C1 segment of cervical spinal cord (tissue), 14 donors: ENCODE measurements at regions not wholly inside any gene's neighbourhood (a gene's known extent, or its start where the extent isn't known, plus 50 kb on each side); places are given as distances from the start of the nearest gene placed in this dataset.
"Not testable (repeated sequence)": the region's sequence is repeated elsewhere in the genome, so short reads cannot be mapped to it uniquely, and the experiment has no call there.

ENCODE experiments used
- DNase-seq, 14 donors: peaks; one replicate each; lab custom pipeline; 2025; lab: John Stamatoyannopoulos, UW

- no peak for DNase-seq
Measured at GRCh38 chr10:65235846-65236245, 1690.0 kb upstream of the LRRTM3 start.

- DNase-seq, result no peak
Measured at GRCh38 chr10:65265451-65265954, 1660.3 kb upstream of the LRRTM3 start.

DNA sequence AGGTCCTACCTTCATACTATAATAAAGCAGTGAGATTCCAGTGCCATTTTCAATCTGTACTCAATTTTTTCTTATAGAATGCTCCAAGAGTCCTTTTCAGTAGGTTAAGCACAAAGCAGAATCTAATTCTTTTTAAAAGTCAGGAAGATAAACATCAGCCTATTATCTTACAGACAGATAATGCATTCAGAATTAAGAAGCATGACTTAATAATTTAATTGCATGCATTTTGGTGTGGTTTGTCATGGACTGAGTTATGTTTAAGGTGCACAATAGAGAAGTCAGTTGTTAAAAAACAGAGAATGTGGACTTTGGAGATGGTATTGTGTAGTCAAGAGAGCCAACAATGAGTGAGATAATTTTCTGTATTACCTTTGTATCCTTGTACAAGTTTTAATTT is 1656.3 kb upstream of the LRRTM3 start:
- not testable (repeated sequence) for DNase-seq

GRCh38 chr10:65270969-65271368 is 1654.9 kb upstream of the LRRTM3 start:
- DNase-seq, result no peak

DNA sequence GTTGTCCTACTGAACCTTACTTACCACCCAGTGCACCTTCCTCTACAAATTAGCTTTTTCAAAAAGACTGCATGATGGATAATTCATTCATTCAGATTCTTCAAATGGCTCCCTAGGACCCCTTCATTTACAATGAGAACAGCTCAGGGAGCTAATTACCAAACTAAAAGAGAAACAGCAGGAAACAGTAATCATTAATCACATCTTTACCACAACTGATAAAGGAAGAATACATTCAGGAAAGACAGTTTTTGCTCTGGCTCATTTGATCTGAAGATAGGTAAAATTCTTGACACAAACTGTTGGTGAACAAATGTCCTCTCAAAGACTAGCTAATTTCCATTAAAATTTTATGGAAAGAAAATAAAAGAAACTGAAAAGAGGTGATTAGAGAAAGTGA is 1652.7 kb upstream of the LRRTM3 start:
- no peak for DNase-seq

- no peak for DNase-seq
Measured at GRCh38 chr10:65275296-65275695, 1650.5 kb upstream of the LRRTM3 start.

DNA sequence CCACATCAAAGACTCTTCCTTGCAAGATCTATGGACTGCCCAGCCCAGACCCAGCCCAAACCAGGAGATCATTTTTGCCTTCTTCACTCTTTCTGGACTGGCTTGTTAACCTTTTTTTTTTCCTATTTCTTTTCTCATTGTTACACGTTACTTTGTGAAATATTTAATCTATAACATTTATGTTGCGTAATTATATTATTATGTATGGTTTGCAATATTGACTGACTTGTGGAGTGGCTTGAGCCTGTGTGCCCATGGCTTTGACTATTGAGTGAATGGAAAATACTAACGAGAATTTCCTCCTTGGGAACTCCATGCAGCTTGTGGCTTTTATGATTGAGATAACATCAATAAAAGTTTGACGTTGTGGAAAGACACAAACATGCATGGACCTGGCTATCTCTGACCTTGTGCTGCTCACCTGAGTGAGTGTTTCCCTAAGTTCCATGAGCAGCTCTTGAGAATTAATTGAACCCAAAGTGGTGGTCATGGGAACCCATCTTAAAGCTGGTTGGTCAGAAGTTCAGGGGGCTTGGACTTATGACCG is 1641.3 kb upstream of the LRRTM3 start:
- DNase-seq, result no peak

DNA sequence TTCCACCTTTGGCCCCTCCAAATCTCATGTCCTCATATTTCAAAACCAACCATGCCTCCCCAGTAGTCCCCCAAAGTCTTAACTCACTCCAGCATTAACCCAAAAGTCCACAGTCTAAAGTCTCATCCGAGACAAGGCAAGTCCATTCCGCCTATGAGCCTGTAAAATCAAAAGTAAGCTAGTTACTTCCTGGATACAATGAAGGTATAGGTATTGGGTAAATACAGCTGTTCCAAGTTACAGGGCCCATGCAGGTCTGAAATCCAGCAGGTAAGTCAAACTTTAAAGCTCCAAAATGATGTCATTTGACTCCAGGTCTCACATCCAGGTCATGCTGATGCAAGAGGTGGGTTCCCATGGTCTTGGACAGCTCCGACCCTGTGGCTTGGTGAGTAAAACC is 1640.1 kb upstream of the LRRTM3 start:
- DNase-seq, result not testable (repeated sequence)

DNA sequence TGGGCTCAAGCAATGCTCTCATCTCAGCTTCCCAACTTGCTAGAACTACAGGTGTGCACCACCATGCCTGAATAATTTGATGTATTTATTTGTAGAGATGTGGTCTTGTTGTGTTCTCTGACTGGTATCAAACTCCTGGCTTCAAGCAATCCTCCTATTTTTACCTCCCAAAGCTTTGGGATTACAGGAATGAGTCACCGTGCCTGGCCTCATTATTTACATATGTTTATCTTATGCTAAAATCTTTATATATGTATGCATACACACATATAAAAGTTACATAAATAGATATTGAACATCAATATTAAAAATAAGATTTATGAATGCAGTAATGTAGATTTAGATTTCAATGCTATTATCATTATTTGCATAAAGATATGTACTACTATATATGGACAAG is 1634.5 kb upstream of the LRRTM3 start:
- no peak for DNase-seq

DNA sequence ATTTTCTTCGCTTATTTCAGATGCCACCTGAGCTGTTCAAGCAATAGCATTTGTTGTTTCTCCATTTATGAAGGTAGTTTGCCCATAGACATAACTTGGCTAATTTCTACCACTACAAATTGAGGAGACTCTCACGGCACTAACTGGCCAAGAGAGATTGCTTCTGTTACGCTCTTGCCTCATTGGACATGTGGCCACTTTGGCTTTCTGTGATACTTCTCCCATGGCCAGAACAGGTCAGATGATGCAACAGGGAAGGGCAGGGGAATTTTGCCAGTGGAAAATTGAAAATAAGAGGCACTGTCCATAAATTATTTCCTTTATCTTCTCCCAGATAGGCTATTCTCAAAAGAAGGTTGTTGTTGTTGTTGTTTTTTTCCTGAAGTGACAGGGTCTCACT is 1633.3 kb upstream of the LRRTM3 start:
- DNase-seq, result no peak

DNA sequence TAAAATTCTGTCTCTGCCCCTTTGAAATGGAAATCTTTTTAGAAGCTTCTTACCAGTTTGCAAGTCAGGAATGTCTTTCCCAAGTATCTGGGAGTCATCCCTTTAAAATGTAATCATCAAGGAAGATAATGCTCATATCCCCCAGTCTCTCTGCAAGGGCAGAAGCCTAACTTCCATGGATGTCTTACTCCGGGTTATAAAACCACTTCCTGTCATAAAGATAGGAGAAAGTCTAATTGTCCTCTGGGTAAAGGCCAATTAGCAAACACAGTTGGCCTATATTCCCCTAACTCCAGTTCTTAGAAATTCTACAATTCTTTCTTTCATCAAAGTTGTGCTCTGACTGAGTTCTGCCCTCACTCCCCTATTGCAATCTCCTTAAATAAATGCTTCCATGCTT is 1631.5 kb upstream of the LRRTM3 start:
- DNase-seq, result no peak

DNA sequence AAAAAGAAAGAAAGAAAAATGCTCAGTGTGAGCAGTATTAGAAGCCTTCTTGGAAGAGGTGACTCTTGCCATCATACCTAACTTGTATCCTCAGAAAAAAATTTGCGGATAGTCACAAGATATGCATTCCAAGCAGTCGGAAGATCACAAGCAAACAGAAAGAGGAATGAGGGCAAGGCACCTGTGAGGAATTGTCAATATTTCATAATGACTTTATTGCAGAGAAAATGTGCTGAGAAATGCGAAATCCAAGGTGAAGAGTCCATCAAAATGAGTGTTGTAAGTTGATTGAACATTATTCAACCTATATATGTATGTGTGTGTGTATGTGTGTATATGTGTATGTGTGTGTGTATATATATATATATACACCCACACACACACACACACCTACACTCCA is 1624.7 kb upstream of the LRRTM3 start:
- DNase-seq, result no peak

GRCh38 chr10:65306201-65306600 is 1619.6 kb upstream of the LRRTM3 start:
- DNase-seq, result no peak

DNA sequence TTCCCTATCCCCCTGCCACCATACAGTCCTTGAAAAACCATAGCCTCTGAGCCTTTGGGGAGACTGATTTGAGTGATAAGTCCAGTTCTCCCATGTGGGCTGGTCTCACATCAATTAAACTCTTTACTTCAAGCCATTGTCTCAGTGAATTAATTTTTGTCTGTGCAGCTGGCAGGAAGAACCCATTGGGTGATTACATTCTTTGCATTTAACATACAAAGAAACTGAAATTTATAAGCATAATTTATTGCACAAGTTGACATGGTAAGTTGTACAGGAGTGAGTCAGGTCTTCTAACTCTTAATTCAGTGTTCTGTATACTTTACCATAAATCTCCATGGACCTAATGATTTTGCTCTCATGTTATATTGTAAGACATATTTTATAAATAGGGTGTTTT is 1613.0 kb upstream of the LRRTM3 start:
- DNase-seq, result no peak

- no peak for DNase-seq
Measured at GRCh38 chr10:65313406-65313805, 1612.4 kb upstream of the LRRTM3 start.

GRCh38 chr10:65314253-65314652 is 1611.6 kb upstream of the LRRTM3 start:
- no peak for DNase-seq

GRCh38 chr10:65319493-65319892 is 1606.3 kb upstream of the LRRTM3 start:
- no peak for DNase-seq

DNA sequence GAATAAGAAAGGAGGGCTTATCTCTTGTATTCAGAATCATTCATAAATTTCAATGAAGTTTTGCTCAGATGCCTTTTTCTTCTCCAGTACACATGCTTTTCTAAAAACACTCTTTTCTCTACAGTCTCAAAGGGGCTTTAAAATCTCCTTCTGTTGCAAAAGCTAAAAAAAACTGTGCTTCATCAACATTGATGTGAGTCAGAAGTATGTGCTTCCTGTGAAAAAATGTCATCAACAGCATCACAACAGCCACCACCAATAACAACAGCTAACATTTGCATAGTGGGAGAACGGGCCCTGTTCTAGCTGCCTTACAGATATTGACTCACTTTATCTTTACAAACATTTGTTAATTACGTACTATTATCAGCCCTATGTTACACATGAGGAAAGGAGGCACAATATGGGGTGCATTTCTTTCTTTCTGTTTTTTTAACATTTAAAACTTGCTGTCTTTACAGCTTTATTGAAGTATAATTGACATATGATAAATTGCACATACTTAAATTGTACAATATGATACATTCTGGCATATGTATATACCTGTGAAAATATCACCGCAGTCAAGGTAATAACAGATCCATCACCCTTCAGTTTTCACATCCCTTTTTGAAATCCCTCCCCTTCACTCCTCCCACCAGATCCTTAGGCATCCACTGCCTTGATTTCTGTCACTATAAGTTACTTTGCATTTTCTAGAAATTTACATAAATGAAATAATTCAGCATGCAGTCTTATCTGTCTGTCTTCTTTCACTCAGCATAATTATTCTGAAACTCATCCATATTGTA is 1605.4 kb upstream of the LRRTM3 start:
- DNase-seq, result no peak

DNA sequence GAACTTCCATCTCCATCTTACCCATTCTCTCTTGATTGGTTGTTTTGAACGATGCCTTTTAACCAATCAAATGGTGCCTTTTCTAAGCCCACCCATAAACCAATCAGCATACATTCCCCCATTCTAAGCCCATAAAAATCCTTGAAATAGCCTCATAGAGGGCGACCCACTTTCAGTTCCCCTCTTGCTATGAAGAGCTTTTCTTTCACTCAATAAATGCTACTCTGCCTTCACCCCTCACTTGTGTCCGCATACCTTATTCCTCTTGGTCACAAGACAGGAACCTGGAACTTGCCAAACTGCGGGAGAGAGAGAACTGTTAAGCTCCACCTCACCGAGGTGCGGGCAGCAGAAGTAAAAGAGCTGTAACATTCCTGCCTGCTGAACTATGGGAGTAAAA is 1602.0 kb upstream of the LRRTM3 start:
- no peak for DNase-seq

DNA sequence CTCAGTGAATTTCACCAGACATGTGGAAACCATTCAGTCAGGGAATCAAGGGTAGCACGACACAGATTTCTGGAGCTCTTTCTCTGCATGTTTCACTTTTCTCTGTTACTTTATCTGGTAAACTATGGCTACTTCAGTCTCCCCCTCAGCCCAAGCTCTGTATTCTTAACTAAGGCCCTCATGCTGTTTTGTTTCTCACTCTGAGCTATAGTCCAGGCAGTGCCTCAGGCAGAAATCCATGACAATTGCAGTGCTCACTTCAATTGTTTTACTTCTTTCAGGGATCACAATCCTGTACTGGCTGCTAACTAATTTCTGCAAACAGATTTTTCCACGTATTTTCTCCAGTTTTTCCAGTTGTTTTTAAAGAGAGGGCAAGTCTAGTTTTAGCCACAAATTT is 1599.9 kb upstream of the LRRTM3 start:
- DNase-seq, result no peak

GRCh38 chr10:65328486-65328885 is 1597.3 kb upstream of the LRRTM3 start:
- DNase-seq, result no peak

DNA sequence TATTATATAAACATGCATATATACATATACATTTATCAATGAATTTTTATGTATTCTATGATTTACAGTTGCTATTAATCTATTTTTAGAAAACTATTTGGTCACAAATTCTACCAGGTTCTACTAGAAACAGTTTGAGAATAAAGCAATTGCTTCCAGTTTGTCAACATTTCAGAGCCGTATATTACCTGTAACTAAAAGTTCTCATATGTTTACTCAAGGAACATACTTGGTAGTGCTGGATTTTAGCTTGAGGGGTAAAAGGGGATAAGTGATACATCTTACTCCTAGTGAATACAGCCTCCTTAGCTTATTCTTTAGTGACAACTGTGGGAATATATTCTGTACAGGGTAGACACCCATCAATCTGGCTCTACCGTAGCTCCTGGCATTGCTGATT is 1590.5 kb upstream of the LRRTM3 start:
- DNase-seq, result no peak

GRCh38 chr10:65340340-65340739 is 1585.5 kb upstream of the LRRTM3 start:
- no peak for DNase-seq
